ENCODE measurements at regions not wholly inside any gene's neighbourhood (a gene's known extent, or its start where the extent isn't known, plus 50 kb on each side); places are given as distances from the start of the nearest gene placed in this dataset.

- no peak for DNase-seq (ENCODE audit: low spot score)
- Histone ChIP-seq H3K4me3 (ENCODE audit: low read depth in 1 of 3, low read length in 3 of 3) (no peak overlapping the region), H3K9me3 (ENCODE audit: control insufficient read depth in 4 of 4, low read length in 3 of 4) (no peaks in the 10 kb centered on the region), H3K27ac (ENCODE audit: low read depth in 1 of 2, low read length in 2 of 2) (no peak overlapping the region), H3K36me3 (ENCODE audit: control insufficient read depth in 4 of 4, insufficient read depth in 3 of 4, low read depth in 1 of 4, low read length in 3 of 4) (no peaks in the 10 kb centered on the region), H3K9ac (ENCODE audit: low read depth in 1 of 2, low read length in 2 of 2) (no peak overlapping the region), H3K4me1 (ENCODE audit: control insufficient read depth in 4 of 4, insufficient read depth in 4 of 4, low read length in 3 of 4) (no peaks in the 10 kb centered on the region), H3K27me3 (ENCODE audit: control insufficient read depth in 4 of 4, insufficient read depth in 4 of 4, low read length in 3 of 4) (no peaks in the 10 kb centered on the region)
- TF ChIP-seq FOXA2 (IDR thresholded peaks at IDR 0.05) (no peak), EGR1 (IDR thresholded peaks at IDR 0.05; ENCODE audit: low read depth in 2 of 2) (no peak), MAX (IDR thresholded peaks at IDR 0.05) (no peak), ATF3 (IDR thresholded peaks at IDR 0.05) (no peak), GABPA (IDR thresholded peaks at IDR 0.05 in 1 of 2, conservative IDR thresholded peaks at IDR 0.05 in 1 of 2) (no peak), RAD21 (IDR thresholded peaks at IDR 0.05) (no peak), NR2F2 (IDR thresholded peaks at IDR 0.05) (no peak), REST (IDR thresholded peaks at IDR 0.05) (no peak)
These were observed 620.4 kb downstream of the STK39 start for GRCh38 chr2:167626961-167627360.

GRCh38 chr2:167626301-167626700 lies 621.1 kb downstream of the STK39 start:
- TF ChIP-seq MAX (IDR thresholded peaks at IDR 0.05) (no peak), ATF3 (IDR thresholded peaks at IDR 0.05) (no peak), JUND (IDR thresholded peaks at IDR 0.05) (no peak), HNF4G (IDR thresholded peaks at IDR 0.05) (no peak)
- Histone ChIP-seq H3K36me3 (ENCODE audit: control insufficient read depth in 4 of 4, insufficient read depth in 3 of 4, low read depth in 1 of 4, low read length in 3 of 4) (no peaks in the 10 kb centered on the region), H3K9ac (ENCODE audit: low read depth in 1 of 2, low read length in 2 of 2) (no peak overlapping the region), H3K27me3 (ENCODE audit: control insufficient read depth in 4 of 4, insufficient read depth in 4 of 4, low read length in 3 of 4) (no peaks in the 10 kb centered on the region), H3K4me3 (ENCODE audit: low read depth in 1 of 3, low read length in 3 of 3) (no peak overlapping the region), H3K9me3 (ENCODE audit: control insufficient read depth in 4 of 4, low read length in 3 of 4) (no peaks in the 10 kb centered on the region), H3K27ac (ENCODE audit: low read depth in 1 of 2, low read length in 2 of 2) (no peak overlapping the region), H3K4me1 (ENCODE audit: control insufficient read depth in 4 of 4, insufficient read depth in 4 of 4, low read length in 3 of 4) (no peaks in the 10 kb centered on the region)
- WGBS = 55% methylated on average over 1 of the region's 1 CpG
- no peak for DNase-seq (ENCODE audit: low spot score)

- Histone ChIP-seq H3K4me1 (ENCODE audit: control insufficient read depth in 4 of 4, insufficient read depth in 4 of 4, low read length in 3 of 4) (no peaks in the 10 kb centered on the region), H3K4me3 (ENCODE audit: low read depth in 1 of 3, low read length in 3 of 3) (no peak overlapping the region), H3K27me3 (ENCODE audit: control insufficient read depth in 4 of 4, insufficient read depth in 4 of 4, low read length in 3 of 4) (no peaks in the 10 kb centered on the region), H3K9ac (ENCODE audit: low read depth in 1 of 2, low read length in 2 of 2) (no peak overlapping the region), H3K9me3 (ENCODE audit: control insufficient read depth in 4 of 4, low read length in 3 of 4) (no peaks in the 10 kb centered on the region), H3K36me3 (ENCODE audit: control insufficient read depth in 4 of 4, insufficient read depth in 3 of 4, low read depth in 1 of 4, low read length in 3 of 4) (no peaks in the 10 kb centered on the region), H3K27ac (ENCODE audit: low read depth in 1 of 2, low read length in 2 of 2) (no peak overlapping the region)
- TF ChIP-seq REST (IDR thresholded peaks at IDR 0.05) = no peak
- TF ChIP-seq YY1 (IDR thresholded peaks at IDR 0.05) = no peak
- TF ChIP-seq CTCF (IDR thresholded peaks at IDR 0.05; ENCODE audit: low read depth, low read length, missing input control) = no peak
- no peak for TF ChIP-seq ATF3 (IDR thresholded peaks at IDR 0.05)
- DNase-seq (ENCODE audit: low spot score) = no peak
These were observed 630.4 kb downstream of the STK39 start for GRCh38 chr2:167616997-167617396.
